NCI-H146 treated with DMSO at 0.1 percent for 48 hours (cell line): ENCODE measurements at regions not wholly inside any gene's neighbourhood (a gene's known extent, or its start where the extent isn't known, plus 50 kb on each side); places are given as distances from the start of the nearest gene placed in this dataset.

Experiments
- DNase-seq: peaks from one replicate; lab custom pipeline; 2025; ENCODE audit not compliant: unreplicated experiment; lab: John Stamatoyannopoulos, UW

GRCh38 chr5:4252385-4252784 is 656.8 kb downstream of the IRX1 start:
- no peak for DNase-seq

GRCh38 chr5:4254736-4255135 is 659.1 kb downstream of the IRX1 start:
- DNase-seq = no peak

GRCh38 chr5:4255441-4255840 is 659.8 kb downstream of the IRX1 start:
- DNase-seq = no peak

- no peak for DNase-seq
These were observed 662.5 kb downstream of the IRX1 start for GRCh38 chr5:4258170-4258569.

GRCh38 chr5:4271193-4271592 is 675.6 kb downstream of the IRX1 start:
- DNase-seq = no peak

- DNase-seq = no peak
These were observed 679.6 kb downstream of the IRX1 start for GRCh38 chr5:4275232-4275631.

- DNase-seq = no peak
These were observed 699.2 kb downstream of the IRX1 start for GRCh38 chr5:4294878-4295277.

GRCh38 chr5:4295663-4296339 is 700.2 kb downstream of the IRX1 start:
- DNase-seq = no peak

- no peak for DNase-seq
These were observed 710.4 kb downstream of the IRX1 start for GRCh38 chr5:4306057-4306456.

GRCh38 chr5:4309026-4309425 is 713.4 kb downstream of the IRX1 start:
- DNase-seq = no peak

GRCh38 chr5:4313138-4313537 is 717.5 kb downstream of the IRX1 start:
- DNase-seq = no peak

- DNase-seq = no peak
These were observed 724.0 kb downstream of the IRX1 start for GRCh38 chr5:4319478-4320128.

GRCh38 chr5:4330327-4330726 is 734.7 kb downstream of the IRX1 start:
- DNase-seq = no peak

- no peak for DNase-seq
These were observed 739.4 kb downstream of the IRX1 start for GRCh38 chr5:4335078-4335477.

GRCh38 chr5:4337519-4337918 is 741.9 kb downstream of the IRX1 start:
- DNase-seq = no peak

- no peak for DNase-seq
These were observed 744.3 kb downstream of the IRX1 start for GRCh38 chr5:4339949-4340348.

GRCh38 chr5:4345850-4346249 is 750.2 kb downstream of the IRX1 start:
- no peak for DNase-seq

- DNase-seq = no peak
These were observed 752.8 kb downstream of the IRX1 start for GRCh38 chr5:4348423-4348822.

- DNase-seq = no peak
These were observed 753.3 kb downstream of the IRX1 start for GRCh38 chr5:4348919-4349318.

- DNase-seq = no peak
These were observed 760.6 kb downstream of the IRX1 start for GRCh38 chr5:4356201-4356600.

- DNase-seq = no peak
These were observed 764.2 kb downstream of the IRX1 start for GRCh38 chr5:4359847-4360246.

GRCh38 chr5:4361753-4362152 is 766.1 kb downstream of the IRX1 start:
- DNase-seq = no peak

- no peak for DNase-seq
These were observed 766.8 kb downstream of the IRX1 start for GRCh38 chr5:4362411-4362810.
